ENCODE measurements at regions not wholly inside any gene's neighbourhood (a gene's known extent, or its start where the extent isn't known, plus 50 kb on each side); places are given as distances from the start of the nearest gene placed in this dataset.
"Not testable (repeated sequence)": the region's sequence is repeated elsewhere in the genome, so short reads cannot be mapped to it uniquely, and the experiment has no call there.

GRCh38 chr15:57883701-57884100 is 177.2 kb downstream of the POLR2M start:
- no peak for DNase-seq

- no peak for DNase-seq
Measured at GRCh38 chr15:57884936-57885335, 178.4 kb downstream of the POLR2M start.

- DNase-seq = no peak
Measured at GRCh38 chr15:57885435-57885834, 178.9 kb downstream of the POLR2M start.

- DNase-seq = no peak
Measured at GRCh38 chr15:57887825-57888224, 177.7 kb downstream of the ALDH1A2 start.

- DNase-seq = no peak
Measured at GRCh38 chr15:57890351-57890750, 175.2 kb downstream of the ALDH1A2 start.

GRCh38 chr15:57890878-57891277 is 174.6 kb downstream of the ALDH1A2 start:
- no peak for DNase-seq

GRCh38 chr15:57892181-57892580 is 173.3 kb downstream of the ALDH1A2 start:
- DNase-seq = no peak

GRCh38 chr15:57893040-57893439 is 172.5 kb downstream of the ALDH1A2 start:
- no peak for DNase-seq

GRCh38 chr15:57895291-57895690 is 170.2 kb downstream of the ALDH1A2 start:
- no peak for DNase-seq

GRCh38 chr15:57896114-57896513 is 169.4 kb downstream of the ALDH1A2 start:
- DNase-seq = no peak

- not testable (repeated sequence) for DNase-seq
Measured at GRCh38 chr15:57896899-57897298, 168.6 kb downstream of the ALDH1A2 start.

GRCh38 chr15:57897870-57898269 is 167.6 kb downstream of the ALDH1A2 start:
- no peak for DNase-seq

GRCh38 chr15:57902155-57902554 is 163.4 kb downstream of the ALDH1A2 start:
- DNase-seq = no peak
